Central memory CD8-positive, alpha-beta T cell (primary cell): ENCODE measurements at regions not wholly inside any gene's neighbourhood (a gene's known extent, or its start where the extent isn't known, plus 50 kb on each side); places are given as distances from the start of the nearest gene placed in this dataset.

Experiments used
- ATAC-seq: fragments of 150-1000 bp; cut with Tn5 transposase; replicated peaks from 2 replicates; pipeline ENCODE4 v1.10.0; 2022; ENCODE audit warnings: mild to moderate bottlenecking, moderate FRiP score, moderate number of reproducible peaks; ENCODE audit not compliant: poor library complexity, severe bottlenecking; ENCODE audit errors: extremely low read depth
- DNase-seq, 2 donors: peaks; one replicate each; pipeline ENCODE4 v3.0.0; 2021; ENCODE audit warnings: low spot score in 2 of 2
- H3K27ac Mint-ChIP-seq: one replicate; pipeline ENCODE4 v1.8.0; 2022; ENCODE audit warnings: low read depth, mild to moderate bottlenecking, moderate library complexity, mixed read lengths
- H3K27me3 Mint-ChIP-seq: one replicate; pipeline ENCODE4 v1.8.0; 2022; ENCODE audit warnings: mixed read lengths
- H3K36me3 Mint-ChIP-seq: one replicate; pipeline ENCODE4 v1.8.0; 2022; ENCODE audit warnings: mild to moderate bottlenecking, moderate library complexity, mixed read lengths; ENCODE audit not compliant: insufficient read depth
- H3K4me1 Mint-ChIP-seq: one replicate; pipeline ENCODE4 v1.8.0; 2022; ENCODE audit warnings: mixed read lengths
- H3K4me3 Mint-ChIP-seq: one replicate; pipeline ENCODE4 v1.8.0; 2022; ENCODE audit warnings: mild to moderate bottlenecking, moderate library complexity, mixed read lengths
- H3K9me3 Mint-ChIP-seq: one replicate; pipeline ENCODE4 v1.8.0; 2022; ENCODE audit warnings: mixed read lengths

GRCh38 chr6:19042420-19042819 is 655.3 kb downstream of the RNF144B start:
- DNase-seq (no peak), ATAC-seq (no peak)
- H3K27me3 Mint-ChIP-seq, result no peaks in the 10 kb centered on the region
- H3K4me3 Mint-ChIP-seq, result no peak overlapping the region
- H3K9me3 Mint-ChIP-seq, result peaks cover 4% of the 10 kb centered on the region
- H3K4me1 Mint-ChIP-seq, result no peaks in the 10 kb centered on the region
- no peak overlapping the region for H3K27ac Mint-ChIP-seq
- H3K36me3 Mint-ChIP-seq, result no peaks in the 10 kb centered on the region

GRCh38 chr6:19050765-19051164 is 663.6 kb downstream of the RNF144B start:
- no peak for DNase-seq
- no peaks in the 10 kb centered on the region for H3K36me3 Mint-ChIP-seq
- peaks cover 22% of the 10 kb centered on the region for H3K9me3 Mint-ChIP-seq
- no peak overlapping the region for H3K4me3 Mint-ChIP-seq
- H3K27ac Mint-ChIP-seq, result no peak overlapping the region
- no peak for ATAC-seq
- H3K27me3 Mint-ChIP-seq, result no peaks in the 10 kb centered on the region
- H3K4me1 Mint-ChIP-seq, result no peaks in the 10 kb centered on the region

- ATAC-seq (no peak), DNase-seq (no peak)
- H3K36me3 Mint-ChIP-seq, result no peaks in the 10 kb centered on the region
- H3K4me3 Mint-ChIP-seq, result no peak overlapping the region
- no peaks in the 10 kb centered on the region for H3K27me3 Mint-ChIP-seq
- no peak overlapping the region for H3K27ac Mint-ChIP-seq
- no peaks in the 10 kb centered on the region for H3K4me1 Mint-ChIP-seq
- peaks cover 24% of the 10 kb centered on the region for H3K9me3 Mint-ChIP-seq
These were observed 665.1 kb downstream of the RNF144B start for GRCh38 chr6:19052219-19052618.

- no peak overlapping the region for H3K27ac Mint-ChIP-seq
- peaks cover 24% of the 10 kb centered on the region for H3K9me3 Mint-ChIP-seq
- H3K27me3 Mint-ChIP-seq, result no peaks in the 10 kb centered on the region
- DNase-seq (no peak), ATAC-seq (no peak)
- no peak overlapping the region for H3K4me3 Mint-ChIP-seq
- H3K36me3 Mint-ChIP-seq, result no peaks in the 10 kb centered on the region
- H3K4me1 Mint-ChIP-seq, result no peaks in the 10 kb centered on the region
These were observed 672.0 kb downstream of the RNF144B start for GRCh38 chr6:19059102-19059501.

- Mint-ChIP-seq H3K27ac (no peak overlapping the region), H3K9me3 (peaks cover 34% of the 10 kb centered on the region)
These were observed 680.0 kb downstream of the RNF144B start for GRCh38 chr6:19067165-19067564.

GRCh38 chr6:19070520-19070919 is 683.4 kb downstream of the RNF144B start:
- H3K27me3 Mint-ChIP-seq, result no peaks in the 10 kb centered on the region
- H3K9me3 Mint-ChIP-seq, result peaks cover 23% of the 10 kb centered on the region
- H3K4me1 Mint-ChIP-seq, result no peaks in the 10 kb centered on the region
- ATAC-seq, result no peak
- no peak overlapping the region for H3K4me3 Mint-ChIP-seq
- DNase-seq, result no peak
- no peaks in the 10 kb centered on the region for H3K36me3 Mint-ChIP-seq
- H3K27ac Mint-ChIP-seq, result no peak overlapping the region

More at GRCh38 chr6:19067165-19067564, 680.0 kb downstream of the RNF144B start:
- Mint-ChIP-seq H3K4me1 (no peaks in the 10 kb centered on the region), H3K4me3 (no peak overlapping the region), H3K27me3 (no peaks in the 10 kb centered on the region), H3K36me3 (no peaks in the 10 kb centered on the region)
- ATAC-seq, result no peak
- DNase-seq, result no peak

GRCh38 chr6:19083801-19084200 is 696.7 kb downstream of the RNF144B start:
- H3K4me3 Mint-ChIP-seq, result no peak overlapping the region

GRCh38 chr6:19086480-19086879 is 699.3 kb downstream of the RNF144B start:
- H3K4me1 Mint-ChIP-seq, result no peaks in the 10 kb centered on the region
- no peaks in the 10 kb centered on the region for H3K27me3 Mint-ChIP-seq
- H3K4me3 Mint-ChIP-seq, result no peak overlapping the region
- ATAC-seq, result no peak
- no peak overlapping the region for H3K27ac Mint-ChIP-seq
- H3K9me3 Mint-ChIP-seq, result peaks cover 17% of the 10 kb centered on the region
- DNase-seq, result no peak
- H3K36me3 Mint-ChIP-seq, result no peaks in the 10 kb centered on the region

More at GRCh38 chr6:19083801-19084200, 696.7 kb downstream of the RNF144B start:
- peaks cover 19% of the 10 kb centered on the region for H3K9me3 Mint-ChIP-seq
- H3K4me1 Mint-ChIP-seq, result no peaks in the 10 kb centered on the region
- H3K36me3 Mint-ChIP-seq, result no peaks in the 10 kb centered on the region
- H3K27ac Mint-ChIP-seq, result no peak overlapping the region
- DNase-seq, result no peak
- no peaks in the 10 kb centered on the region for H3K27me3 Mint-ChIP-seq
- no peak for ATAC-seq

GRCh38 chr6:19087296-19087695 is 700.1 kb downstream of the RNF144B start:
- no peak overlapping the region for H3K27ac Mint-ChIP-seq
- no peak overlapping the region for H3K4me3 Mint-ChIP-seq
- no peaks in the 10 kb centered on the region for H3K36me3 Mint-ChIP-seq
- H3K27me3 Mint-ChIP-seq, result no peaks in the 10 kb centered on the region
- no peaks in the 10 kb centered on the region for H3K4me1 Mint-ChIP-seq
- no peak for ATAC-seq
- peaks cover 18% of the 10 kb centered on the region for H3K9me3 Mint-ChIP-seq
- DNase-seq, result no peak

GRCh38 chr6:19087897-19088296 is 700.7 kb downstream of the RNF144B start:
- H3K36me3 Mint-ChIP-seq, result no peaks in the 10 kb centered on the region
- H3K9me3 Mint-ChIP-seq, result peaks cover 21% of the 10 kb centered on the region
- H3K27me3 Mint-ChIP-seq, result no peaks in the 10 kb centered on the region
- DNase-seq (no peak), ATAC-seq (no peak)
- no peak overlapping the region for H3K27ac Mint-ChIP-seq
- H3K4me3 Mint-ChIP-seq, result no peak overlapping the region
- no peaks in the 10 kb centered on the region for H3K4me1 Mint-ChIP-seq

- peaks cover 14% of the 10 kb centered on the region for H3K9me3 Mint-ChIP-seq
- H3K27ac Mint-ChIP-seq, result no peak overlapping the region
- peaks cover 2% of the 10 kb centered on the region for H3K36me3 Mint-ChIP-seq
- no peaks in the 10 kb centered on the region for H3K27me3 Mint-ChIP-seq
- DNase-seq (no peak), ATAC-seq (no peak)
- H3K4me1 Mint-ChIP-seq, result no peaks in the 10 kb centered on the region
- no peak overlapping the region for H3K4me3 Mint-ChIP-seq
These were observed 713.6 kb downstream of the RNF144B start for GRCh38 chr6:19100752-19101151.

- Mint-ChIP-seq H3K36me3 (peaks cover 2% of the 10 kb centered on the region), H3K27me3 (no peaks in the 10 kb centered on the region), H3K4me1 (no peaks in the 10 kb centered on the region), H3K27ac (no peak overlapping the region), H3K9me3 (peaks cover 28% of the 10 kb centered on the region), H3K4me3 (no peak overlapping the region)
- no peak for ATAC-seq
- DNase-seq, result no peak
These were observed 715.8 kb downstream of the RNF144B start for GRCh38 chr6:19102936-19103335.

GRCh38 chr6:19107468-19107867 is 720.3 kb downstream of the RNF144B start:
- peaks cover 37% of the 10 kb centered on the region for H3K9me3 Mint-ChIP-seq
- no peak for ATAC-seq

GRCh38 chr6:19121521-19121920 is 715.6 kb upstream of the ID4 start:
- H3K27me3 Mint-ChIP-seq, result no peaks in the 10 kb centered on the region
- peaks cover 21% of the 10 kb centered on the region for H3K9me3 Mint-ChIP-seq
- no peak overlapping the region for H3K27ac Mint-ChIP-seq
- H3K36me3 Mint-ChIP-seq, result no peaks in the 10 kb centered on the region
- no peak overlapping the region for H3K4me3 Mint-ChIP-seq
- ATAC-seq (no peak), DNase-seq (no peak)
- H3K4me1 Mint-ChIP-seq, result no peaks in the 10 kb centered on the region

More at GRCh38 chr6:19107468-19107867, 720.3 kb downstream of the RNF144B start:
- Mint-ChIP-seq H3K27ac (no peak overlapping the region), H3K4me3 (no peak overlapping the region), H3K4me1 (no peaks in the 10 kb centered on the region), H3K27me3 (no peaks in the 10 kb centered on the region), H3K36me3 (peaks cover 4% of the 10 kb centered on the region)
- DNase-seq, result no peak
